Loucy (cell line): ENCODE measurements at regions not wholly inside any gene's neighbourhood (a gene's known extent, or its start where the extent isn't known, plus 50 kb on each side); places are given as distances from the start of the nearest gene placed in this dataset.
A peak's percentile ranks its signal among the peaks of the same experiment; 100 is the strongest.

Experiments
- CTCF ChIP-seq: fragments of 200-600 bp; sonication (generic); conservative IDR thresholded peaks from 2 replicates; pipeline ENCODE4 v1.5.1; 2014; ENCODE audit warnings: mild to moderate bottlenecking, antibody characterized with exemption, low read length
- EZH2phosphoT487 ChIP-seq: fragments of 200-600 bp; IDR thresholded peaks from 2 replicates; pipeline ENCODE4 v1.6.1; 2018; ENCODE audit warnings: antibody characterized with exemption, mild to moderate bottlenecking, moderate library complexity, borderline replicate concordance

GRCh38 chr10:53601260-53601875 is 828.8 kb upstream of the MBL2 start:
- TF ChIP-seq CTCF (peak; percentile 87), EZH2phosphoT487 (no peak)
